K562 (cell line): ENCODE measurements at regions not wholly inside any gene's neighbourhood (a gene's known extent, or its start where the extent isn't known, plus 50 kb on each side); places are given as distances from the start of the nearest gene placed in this dataset.

Experiments
- ATAC-seq: fragments of 200-7000 bp; cut with Tn5 transposase; 3 replicates; pipeline ENCODE4 v1.9.1; 2020; ENCODE audit warnings: moderate library complexity
- BruUV-seq: library from RNA; stranded (reverse); fragments of 400-500 nt; replicated peaks from 2 replicates; lab custom pipeline; 2021; lab: Mats Ljungman, UMichigan
- CTCF ChIA-PET: fragments of 300-600 bp; formaldehyde crosslinking; extraction: SDS; loops from one replicate; lab custom pipeline; 2021; ENCODE audit warnings: low intra/inter-chr PET ratio; lab: Yijun Ruan, JAX
- POLR2A ChIA-PET: fragments of 300-600, 350-650 bp; sonication (Branson Sonifier 250); formaldehyde crosslinking; extraction: SDS; loops from one replicate; lab custom pipeline; 2021; ENCODE audit warnings: antibody characterized with exemption, inconsistent platforms; lab: Yijun Ruan, JAX
- DNase-seq, 4 experiments: peaks; one replicate each; pipeline versions ENCODE4 v3.0.0 to v3.0.0-alpha.2; 2011 to 2018; ENCODE audit warnings: low spot score in 3 of 4, mixed read lengths in 3 of 4; ENCODE audit errors: extremely low read depth in 1 of 4
- FAIRE-seq: peaks from 2 replicates; lab custom pipeline; 2011; peaks lifted over from hg19 to GRCh38; lab: Jason Lieb, UNC
- H2AFZ ChIP-seq: 2 replicates; pipeline ENCODE4 v1.6.0; 2011; ENCODE audit warnings: low read depth, low read length, control low read depth, inconsistent platforms
- H3K27ac ChIP-seq: fragments of 200-600 bp; 3 replicates; pipeline ENCODE4 v1.8.0; 2011; ENCODE audit warnings: low read depth, mild to moderate bottlenecking, control low read depth, inconsistent platforms, low read length, moderate library complexity, mixed read lengths; ENCODE audit errors: extremely low read depth
- H3K27me3 ChIP-seq, 2 experiments: fragments of 300-600 bp in 1 of 2; 2 replicates in 1 of 2; 3 replicates in 1 of 2; pipeline versions ENCODE4 v1.6.0 to v1.8.0; 2011; ENCODE audit warnings: inconsistent platforms in 2 of 2, low read length in 2 of 2, mild to moderate bottlenecking in 1 of 2, mixed read lengths in 1 of 2, moderate library complexity in 1 of 2; ENCODE audit not compliant: control insufficient read depth in 2 of 2, insufficient read depth in 2 of 2
- H3K36me3 ChIP-seq: fragments of 300-600 bp; 3 replicates; pipeline ENCODE4 v1.8.0; 2011; ENCODE audit warnings: mild to moderate bottlenecking, low read length, inconsistent platforms; ENCODE audit not compliant: control insufficient read depth, insufficient read depth
- H3K4me1 ChIP-seq, 2 experiments: fragments of 200-600 bp in 1 of 2; replicated peaks in 1 of 2; 2 replicates in 1 of 2; 3 replicates in 1 of 2; pipeline versions ENCODE4 v1.5.1 to v1.8.0; 2011; ENCODE audit warnings: inconsistent platforms in 2 of 2, low read length in 2 of 2, mild to moderate bottlenecking in 1 of 2, mixed read lengths in 1 of 2, moderate library complexity in 1 of 2; ENCODE audit not compliant: control insufficient read depth in 2 of 2, insufficient read depth in 2 of 2
- H3K4me2 ChIP-seq: 2 replicates; pipeline ENCODE4 v1.6.1; 2011; ENCODE audit warnings: low read length, control low read depth, inconsistent platforms, mixed read lengths; ENCODE audit not compliant: insufficient read depth
- H3K4me3 ChIP-seq: fragments of 200-600 bp; sonication (generic), shearing (Covaris generic); 2 replicates; pipeline ENCODE4 v1.5.1; 2016; ENCODE audit warnings: control low read depth, inconsistent platforms
- H3K79me2 ChIP-seq: fragments of 200-600 bp; 3 replicates; pipeline ENCODE4 v1.8.0; 2011; ENCODE audit warnings: low read length, inconsistent platforms; ENCODE audit not compliant: control insufficient read depth, insufficient read depth
- H3K9ac ChIP-seq, 2 experiments: 2 replicates each; pipeline versions ENCODE4 v1.6.0 to v1.6.1; 2011; ENCODE audit warnings: low read depth in 2 of 2, low read length in 2 of 2, control low read depth in 1 of 2, inconsistent platforms in 1 of 2, mild to moderate bottlenecking in 1 of 2, mixed read lengths in 1 of 2; ENCODE audit not compliant: insufficient read depth in 1 of 2
- H3K9me1 ChIP-seq: one replicate; pipeline ENCODE4 v1.6.0; 2011; ENCODE audit warnings: inconsistent platforms, mild to moderate bottlenecking, low read length, moderate library complexity; ENCODE audit not compliant: control insufficient read depth, insufficient read depth
- H3K9me3 ChIP-seq: replicated peaks from 2 replicates; pipeline ENCODE4 v1.5.1; 2011; ENCODE audit warnings: low read depth, low read length, inconsistent platforms; ENCODE audit not compliant: control insufficient read depth, insufficient read depth
- H4K20me1 ChIP-seq: replicated peaks from 2 replicates; pipeline ENCODE4 v1.6.1; 2011; ENCODE audit warnings: low read length, inconsistent platforms, mixed read lengths; ENCODE audit not compliant: control insufficient read depth, insufficient read depth
- ARID1B ChIP-seq: fragments of 450-650 bp; IDR thresholded peaks from 2 replicates; pipeline ENCODE4 v1.6.1; 2016; ENCODE audit warnings: antibody characterized with exemption, mild to moderate bottlenecking, inconsistent platforms
- ATF1 ChIP-seq, 2 experiments: fragments of 450-650 bp in 1 of 2; IDR thresholded peaks; 2 replicates each; pipeline ENCODE4 v1.6.1; 2016; ENCODE audit warnings: missing compliant biosample characterization in 1 of 2, missing genetic modification characterization in 1 of 2
- CCNT2 ChIP-seq: IDR thresholded peaks from 2 replicates; pipeline ENCODE4 v1.6.1; 2011; ENCODE audit warnings: borderline replicate concordance, low read depth, mild to moderate bottlenecking, moderate library complexity, mixed read lengths, low read length; ENCODE audit not compliant: insufficient read length; ENCODE audit errors: extremely low read depth
- CEBPB ChIP-seq: fragments of 450-650 bp; IDR thresholded peaks from 2 replicates; pipeline ENCODE4 v1.6.1; 2016; ENCODE audit warnings: missing genetic modification characterization, missing compliant biosample characterization
- GATA2 ChIP-seq: sonication (generic); formaldehyde crosslinking; IDR thresholded peaks from 2 replicates; pipeline ENCODE4 v1.4.0; 2020; ENCODE audit warnings: mild to moderate bottlenecking, missing genetic modification reagents
- HNRNPK ChIP-seq: fragments of 200-400 bp; formaldehyde crosslinking; IDR thresholded peaks from one replicate; pipeline ENCODE4 v1.6.1; 2018; ENCODE audit warnings: mild to moderate bottlenecking, low read depth, low read length; ENCODE audit not compliant: poor library complexity, severe bottlenecking
- NCOR1 ChIP-seq: fragments of 450-650 bp; IDR thresholded peaks from 2 replicates; pipeline ENCODE4 v1.6.1; 2016; ENCODE audit warnings: mild to moderate bottlenecking, moderate library complexity
- RAD51 ChIP-seq: fragments of 450-650 bp; IDR thresholded peaks from 2 replicates; pipeline ENCODE4 v1.7.1; 2016; ENCODE audit warnings: low read depth, mild to moderate bottlenecking, borderline replicate concordance
- RBM17 ChIP-seq: fragments of 200-400 bp; formaldehyde crosslinking; IDR thresholded peaks from 2 replicates; pipeline ENCODE4 v1.6.1; 2017; ENCODE audit warnings: low read depth, mild to moderate bottlenecking, low read length, borderline replicate concordance
- SREBF1 ChIP-seq: fragments of 150-350 bp; IDR thresholded peaks from 2 replicates; pipeline ENCODE4 v1.6.1; 2014; ENCODE audit warnings: antibody characterized with exemption, low read depth, low read length, borderline replicate concordance
- SRSF7 ChIP-seq: fragments of 200-400 bp; formaldehyde crosslinking; optimal IDR thresholded peaks from 2 replicates; pipeline ENCODE3; 2017; ENCODE audit warnings: mild to moderate bottlenecking, low read depth, low read length
- TAL1 ChIP-seq: fragments of 450-650 bp; IDR thresholded peaks from 2 replicates; pipeline ENCODE4 v1.6.1; 2016; ENCODE audit warnings: mild to moderate bottlenecking
- TOE1 ChIP-seq, 2 experiments: fragments of 450-650 bp in 1 of 2; sonication (generic) in 1 of 2; formaldehyde crosslinking in 1 of 2; IDR thresholded peaks; 2 replicates each; pipeline versions ENCODE4 v1.7.1 to v1.8.0; 2016 to 2022; ENCODE audit warnings: borderline replicate concordance in 2 of 2, mild to moderate bottlenecking in 2 of 2, antibody characterized with exemption in 1 of 2, inconsistent platforms in 1 of 2, low read depth in 1 of 2, missing genetic modification reagents in 1 of 2, moderate library complexity in 1 of 2
- ZNF263 ChIP-seq: sonication (generic); formaldehyde crosslinking; IDR thresholded peaks from 2 replicates; pipeline ENCODE4 v1.8.0; 2022; ENCODE audit warnings: mild to moderate bottlenecking, missing genetic modification reagents, borderline replicate concordance
- ZNF699 ChIP-seq: fragments of 250-450 bp; sonication (Bioruptor Pico); IDR thresholded peaks from 2 replicates; pipeline ENCODE4 v1.8.0; 2021; ENCODE audit warnings: mild to moderate bottlenecking, moderate library complexity; ENCODE audit not compliant: insufficient replicate concordance
- WGBS: fragments of 100-300 bp; shearing (Covaris generic); methylation state at CpG from one replicate; pipeline ENCODE4 v1.1.6; 2016; ENCODE audit warnings: low coverage, mixed read lengths; ENCODE audit not compliant: insufficient coverage; ENCODE audit errors: missing lambda C conversion rate; 5-methylcytosine and 5-hydroxymethylcytosine counted together
- in situ Hi-C: fragments of 300-500 bp; cut with MboI; formaldehyde crosslinking; loops from 4 replicates; pipeline ENCODE4 v1.15.0; 2018; ENCODE audit warnings: inconsistent platforms, mixed read lengths
- intact Hi-C: fragments of 100-400 bp; cut with micrococcal nuclease; formaldehyde crosslinking; loops from 2 replicates; pipeline ENCODE4 v1.14.2; 2022

DNA sequence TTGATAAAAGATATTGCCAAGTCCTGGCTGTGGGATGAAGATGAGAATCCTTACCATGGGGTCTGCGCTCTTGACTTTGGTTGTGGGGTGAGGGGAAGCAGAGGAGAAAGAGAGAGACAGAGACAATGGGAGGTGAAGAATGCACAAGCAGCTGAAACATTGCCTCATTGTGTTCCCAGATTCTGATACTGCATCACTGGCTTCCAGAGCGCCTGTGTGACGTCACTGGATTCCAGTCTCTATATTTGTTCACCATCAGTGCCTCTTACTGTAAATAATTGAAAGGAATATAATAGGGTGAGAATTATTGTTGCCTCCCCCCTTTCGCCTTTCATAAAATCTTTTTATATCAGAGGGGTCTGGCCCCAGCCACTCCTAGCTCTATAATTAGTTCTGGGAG lies 188.9 kb upstream of the NTF3 start:
- in situ Hi-C loops, result no loop called here
- Histone ChIP-seq H3K4me2 (no peak overlapping the region), H4K20me1 (no peaks in the 10 kb centered on the region), H3K9ac (no peak overlapping the region), H3K4me1 (peaks cover 3 to 8% of the 10 kb centered on the region in 2 experiments; a peak in 3 of 5 replicates), H3K36me3 (no peaks in the 10 kb centered on the region), H3K27ac (no peak overlapping the region), H3K9me3 (no peaks in the 10 kb centered on the region), H3K4me3 (no peak overlapping the region), H3K9me1 (no peaks in the 10 kb centered on the region), H3K79me2 (no peaks in the 10 kb centered on the region), H3K27me3 (no peaks in the 10 kb centered on the region), H2AFZ (no peak overlapping the region)
- TF ChIP-seq HNRNPK (no peak), ATF1 (CRISPR knock-in tag; IDR thresholded peaks at IDR 0.05) (no peak), ATF1 (tag; IDR thresholded peaks at IDR 0.05) (0 out of 2 replicates have a peak, but pooled peaks have one; percentile 19), TAL1 (no peak), RAD51 (no peak)
- no TSS peak for BruUV-seq
- no peak for ATAC-seq
- ChIA-PET POLR2A (no interaction called here), CTCF (no interaction called here)
- 5% methylated on average over 4 of the region's 4 CpGs for WGBS
- no peak for FAIRE-seq
- intact Hi-C loops, result no loop called here
- no peak for DNase-seq

DNA sequence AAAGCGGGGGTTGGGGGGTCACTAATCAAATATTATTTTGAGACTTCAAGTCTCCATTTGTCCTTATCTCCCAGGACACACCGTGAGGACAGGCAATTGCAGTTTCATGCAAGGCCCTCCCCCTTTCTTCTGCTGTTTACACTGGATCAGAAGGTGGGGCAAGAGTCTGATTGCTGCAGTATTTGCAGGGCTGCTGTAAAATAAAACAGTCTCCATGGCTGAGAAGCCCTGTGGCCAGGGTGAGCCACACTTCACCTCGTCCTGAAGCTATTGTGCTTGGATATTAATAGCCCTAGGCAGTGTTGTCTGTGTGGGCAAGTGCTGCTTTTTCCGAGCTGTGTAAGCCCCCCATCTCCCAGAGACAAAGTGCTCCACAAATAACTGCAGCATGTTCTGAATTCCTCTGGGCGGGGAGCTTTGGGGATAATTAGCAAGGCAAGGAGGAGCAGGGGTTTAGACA lies 187.4 kb upstream of the NTF3 start:
- H2AFZ ChIP-seq, result no peak overlapping the region
- DNase-seq (peak; percentile 16 to 47 (median 20)), ATAC-seq (peak; percentile 86), FAIRE-seq (peak; percentile 62)
- H4K20me1 ChIP-seq, result no peaks in the 10 kb centered on the region
- H3K27ac ChIP-seq, result no peak overlapping the region
- no peak overlapping the region for H3K9ac ChIP-seq
- WGBS, result 9% methylated on average over 5 of the region's 5 CpGs
- in situ Hi-C loops, result no loop called here
- H3K27me3 ChIP-seq, result no peaks in the 10 kb centered on the region
- H3K4me1 ChIP-seq, result peaks cover 3 to 8% of the 10 kb centered on the region in 2 experiments; a peak in 3 of 5 replicates
- no peak overlapping the region for H3K4me3 ChIP-seq
- H3K36me3 ChIP-seq, result no peaks in the 10 kb centered on the region
- no peaks in the 10 kb centered on the region for H3K79me2 ChIP-seq
- peak overlapping the region; percentile 46 for H3K4me2 ChIP-seq
- intact Hi-C loops, result no loop called here
- ChIA-PET POLR2A (interaction anchor here (0.7 kb wide), 1 partner anchor 60 kb away, joined by 4 read pairs; no protein-coding TSS in a partner anchor), CTCF (no interaction called here)
- no peaks in the 10 kb centered on the region for H3K9me1 ChIP-seq
- BruUV-seq, result no TSS peak
- H3K9me3 ChIP-seq, result no peaks in the 10 kb centered on the region
- TF ChIP-seq ZNF699 (CRISPR knock-in tag) (no peak), RBM17 (no peak), ARID1B (peak; percentile 63), TOE1 (IDR thresholded peaks at IDR 0.05; ENCODE audit: borderline replicate concordance) (no peak), TOE1 (CRISPR knock-in tag; IDR thresholded peaks at IDR 0.05; ENCODE audit: borderline replicate concordance, low read depth) (no peak), SRSF7 (no peak), GATA2 (no peak), CEBPB (tag) (peak; percentile 33; the same call in 1 of the 2 replicates), CCNT2 (no peak), ZNF263 (no peak), SREBF1 (no peak), NCOR1 (peak; percentile 42; the same call in 1 of the 2 replicates)
